ENCODE measurements at regions not wholly inside any gene's neighbourhood (a gene's known extent, or its start where the extent isn't known, plus 50 kb on each side); places are given as distances from the start of the nearest gene placed in this dataset.
A peak's percentile ranks its signal among the peaks of the same experiment; 100 is the strongest.

DNA sequence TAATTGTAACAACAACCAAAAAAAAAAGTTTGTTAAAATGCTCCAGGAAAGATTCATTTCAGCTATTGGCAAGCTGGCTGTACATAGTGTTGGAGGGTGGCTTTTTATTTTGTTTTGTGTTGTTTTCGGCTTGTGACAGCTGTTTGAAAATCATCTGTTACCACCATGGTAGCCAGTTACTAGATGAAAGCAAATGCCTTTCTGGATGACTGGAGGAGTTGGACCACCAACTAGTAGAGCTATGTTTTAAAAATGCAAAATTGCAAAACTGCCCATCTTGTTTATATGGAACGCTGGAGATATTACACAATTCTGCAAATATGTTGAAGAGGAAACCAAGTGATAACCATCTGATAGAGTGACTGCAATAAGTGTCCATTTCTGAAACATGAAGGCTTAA lies 53.2 kb upstream of the TNIP3 start:
- peak in 2 of 8 experiments; percentile 70 to 77 for ATAC-seq (replicated peaks in 6 of 8)
- WGBS, 10 experiments, result 14 to 100% (median 71%) methylated on average over 1 to 2 of the region's 2 CpGs; no CpG with 5 or more reads in 1 of the 10 experiments
- H3K4me3 ChIP-seq, result no peak overlapping the region

DNA sequence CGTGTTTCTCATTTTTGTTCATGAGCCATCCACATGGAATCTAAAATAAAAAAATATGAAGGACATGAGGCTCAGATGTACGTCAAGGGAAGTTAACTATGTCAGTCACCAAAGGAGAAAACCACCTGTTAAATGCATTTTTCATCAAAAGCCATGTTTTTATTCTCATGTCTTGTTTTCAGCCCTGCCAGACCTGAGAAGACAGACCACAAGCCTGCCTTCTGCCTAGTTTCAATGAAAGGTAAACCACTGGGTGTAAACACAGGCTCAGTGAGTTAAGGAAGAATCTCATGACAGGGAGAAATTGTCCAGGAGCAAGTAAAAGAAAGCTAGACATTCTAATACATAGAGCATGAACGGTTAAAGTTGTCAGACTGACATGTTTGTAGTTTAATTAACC lies 52.3 kb upstream of the TNIP3 start:
- in situ Hi-C loops (cut with MboI; ENCODE audit: low pct_unique_long_range_greater_than_20kb in 2 of 9, low sequenced_read_pairs in 9 of 9, unreplicated experiment in 9 of 9), result no loop called here
- Histone ChIP-seq H3K4me3 (no peak overlapping the region), H3K4me1 (replicated peaks in 1 of 2) (no peaks in the 10 kb centered on the region), H3K27ac (no peak overlapping the region)
- ATAC-seq (replicated peaks in 6 of 8), result no peak
- WGBS, 10 experiments, result 31 to 100% (median 92%) methylated on average over 2 to 3 of the region's 3 CpGs

More for the DNA sequence above, 53.2 kb upstream of the TNIP3 start:
- no peak overlapping the region for H3K27ac ChIP-seq
- no peaks in the 10 kb centered on the region for H3K4me1 ChIP-seq (replicated peaks in 1 of 2)
- in situ Hi-C loops (cut with MboI; ENCODE audit: low pct_unique_long_range_greater_than_20kb in 2 of 9, low sequenced_read_pairs in 9 of 9, unreplicated experiment in 9 of 9), result no loop called here

DNA sequence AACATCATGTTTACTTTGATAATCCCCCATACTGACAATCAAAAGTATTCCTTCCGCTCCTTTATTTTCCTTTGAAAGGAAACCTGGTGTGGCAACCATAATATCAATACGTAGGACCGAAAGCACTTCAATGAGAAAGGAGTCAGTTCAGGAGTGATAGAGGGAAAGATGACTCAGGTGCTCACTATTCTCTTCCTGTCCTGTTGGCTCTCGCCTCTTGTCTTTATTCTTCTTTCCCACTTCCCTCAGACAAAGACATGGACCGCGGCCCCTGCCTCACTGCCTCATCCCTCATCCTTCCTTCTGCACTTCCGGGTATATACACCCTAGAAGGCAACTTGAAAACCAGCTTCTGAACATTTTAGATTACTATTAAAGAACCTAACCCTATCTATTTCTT lies 49.8 kb upstream of the TNIP3 start:
- ATAC-seq (replicated peaks in 6 of 8), result no peak
- no peaks in the 10 kb centered on the region for H3K4me1 ChIP-seq (replicated peaks in 1 of 2)
- H3K27ac ChIP-seq, result no peak overlapping the region
- in situ Hi-C loops (cut with MboI; ENCODE audit: low pct_unique_long_range_greater_than_20kb in 2 of 9, low sequenced_read_pairs in 9 of 9, unreplicated experiment in 9 of 9), result no loop called here
- H3K4me3 ChIP-seq, result no peak overlapping the region
- 79 to 100% (median 92%) methylated on average over 4 to 7 of the region's 7 CpGs for WGBS, 10 experiments
